GM12873 (cell line): ENCODE measurements at regions not wholly inside any gene's neighbourhood (a gene's known extent, or its start where the extent isn't known, plus 50 kb on each side); places are given as distances from the start of the nearest gene placed in this dataset.

ENCODE experiments used
- TF ChIP-seq, protein P1 (sequence below): IDR thresholded peaks from 2 replicates; pipeline ENCODE4 v1.5.1; 2012; ENCODE audit warnings: low read depth, mild to moderate bottlenecking, moderate library complexity, low read length, control low read depth; ENCODE audit not compliant: insufficient read depth; ENCODE audit errors: missing control alignments

DNA sequence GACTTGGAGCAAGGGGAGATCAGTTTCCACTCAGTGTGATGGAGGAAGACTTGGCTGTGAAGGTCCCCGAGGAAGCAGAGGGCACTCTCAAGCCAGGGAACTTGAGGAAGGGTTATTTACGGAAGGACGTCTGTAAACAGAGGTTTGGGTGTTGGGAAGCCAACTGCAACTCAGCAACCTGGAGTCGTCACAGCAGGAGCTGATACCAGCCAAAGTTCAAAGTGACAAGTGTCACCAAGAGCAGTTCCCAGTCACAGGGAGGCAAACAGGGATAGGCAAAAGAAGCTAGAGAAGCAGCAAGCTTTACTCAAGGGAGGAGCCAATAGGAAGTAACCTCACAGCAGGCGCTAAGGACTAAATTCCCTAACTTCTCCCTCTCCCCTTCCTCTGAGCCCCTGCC, 205.5 kb downstream of the EFNB2 start:
- TF ChIP-seq, protein P1, sequence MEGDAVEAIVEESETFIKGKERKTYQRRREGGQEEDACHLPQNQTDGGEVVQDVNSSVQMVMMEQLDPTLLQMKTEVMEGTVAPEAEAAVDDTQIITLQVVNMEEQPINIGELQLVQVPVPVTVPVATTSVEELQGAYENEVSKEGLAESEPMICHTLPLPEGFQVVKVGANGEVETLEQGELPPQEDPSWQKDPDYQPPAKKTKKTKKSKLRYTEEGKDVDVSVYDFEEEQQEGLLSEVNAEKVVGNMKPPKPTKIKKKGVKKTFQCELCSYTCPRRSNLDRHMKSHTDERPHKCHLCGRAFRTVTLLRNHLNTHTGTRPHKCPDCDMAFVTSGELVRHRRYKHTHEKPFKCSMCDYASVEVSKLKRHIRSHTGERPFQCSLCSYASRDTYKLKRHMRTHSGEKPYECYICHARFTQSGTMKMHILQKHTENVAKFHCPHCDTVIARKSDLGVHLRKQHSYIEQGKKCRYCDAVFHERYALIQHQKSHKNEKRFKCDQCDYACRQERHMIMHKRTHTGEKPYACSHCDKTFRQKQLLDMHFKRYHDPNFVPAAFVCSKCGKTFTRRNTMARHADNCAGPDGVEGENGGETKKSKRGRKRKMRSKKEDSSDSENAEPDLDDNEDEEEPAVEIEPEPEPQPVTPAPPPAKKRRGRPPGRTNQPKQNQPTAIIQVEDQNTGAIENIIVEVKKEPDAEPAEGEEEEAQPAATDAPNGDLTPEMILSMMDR, result no peak

DNA sequence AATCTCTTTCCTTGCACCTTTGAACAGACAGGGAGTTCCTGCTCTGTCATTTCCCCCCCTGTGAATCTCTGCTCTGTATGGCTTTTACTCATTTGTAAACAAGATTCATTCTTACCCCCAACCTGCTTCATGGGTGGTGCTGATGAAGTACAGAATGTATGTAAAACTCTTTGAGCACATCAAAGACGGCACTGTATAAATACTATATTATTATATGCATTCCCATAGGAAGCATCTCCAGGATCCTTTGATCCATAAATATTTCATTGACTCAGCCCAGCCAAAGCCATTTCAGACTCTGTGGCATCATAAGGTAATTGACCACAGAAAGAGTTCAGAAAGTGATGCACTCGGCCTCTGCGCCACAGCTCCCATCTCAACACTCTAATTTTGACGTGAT, 208.7 kb downstream of the EFNB2 start:
- TF ChIP-seq, protein P1, result no peak

DNA sequence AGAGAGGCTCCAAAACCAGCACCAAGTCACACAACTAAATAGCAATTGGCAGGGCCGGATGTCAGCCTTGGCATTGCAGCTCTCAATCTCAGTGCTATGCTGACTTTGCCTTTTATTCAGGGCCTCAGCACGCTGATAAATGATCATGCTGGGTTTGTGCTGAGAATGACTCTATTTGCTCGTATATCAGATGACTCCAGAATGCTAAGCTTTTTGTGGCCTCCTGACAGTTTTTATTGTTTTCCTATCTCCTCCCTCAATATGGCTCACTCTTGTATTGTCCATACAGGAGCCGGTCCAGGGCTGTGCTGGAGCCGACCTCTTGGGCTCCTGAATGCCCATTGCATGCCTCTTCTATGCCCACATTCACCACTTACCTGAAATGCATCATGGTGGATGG, 211.0 kb downstream of the EFNB2 start:
- TF ChIP-seq, protein P1, result no peak

DNA sequence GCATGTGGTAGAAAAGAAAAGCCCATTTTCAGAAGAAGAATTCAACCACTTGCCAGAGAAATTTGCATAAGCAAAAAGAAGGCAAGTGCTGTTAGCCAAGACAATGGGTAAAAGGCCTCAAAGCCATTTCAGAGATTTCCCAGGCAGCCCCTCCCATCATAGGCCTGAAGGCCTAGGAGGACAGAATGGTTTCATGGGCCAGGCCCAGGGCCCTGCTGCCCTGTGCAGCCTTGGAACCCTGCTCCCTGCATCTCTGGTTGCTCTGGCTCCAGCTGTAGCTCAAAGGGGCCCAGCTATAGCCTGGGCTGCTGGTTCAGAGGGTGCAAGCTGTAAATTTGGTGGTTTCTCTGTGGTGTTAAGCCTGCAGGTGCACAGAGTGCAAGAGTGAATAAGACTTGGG, 212.8 kb downstream of the EFNB2 start:
- TF ChIP-seq, protein P1, result no peak

DNA sequence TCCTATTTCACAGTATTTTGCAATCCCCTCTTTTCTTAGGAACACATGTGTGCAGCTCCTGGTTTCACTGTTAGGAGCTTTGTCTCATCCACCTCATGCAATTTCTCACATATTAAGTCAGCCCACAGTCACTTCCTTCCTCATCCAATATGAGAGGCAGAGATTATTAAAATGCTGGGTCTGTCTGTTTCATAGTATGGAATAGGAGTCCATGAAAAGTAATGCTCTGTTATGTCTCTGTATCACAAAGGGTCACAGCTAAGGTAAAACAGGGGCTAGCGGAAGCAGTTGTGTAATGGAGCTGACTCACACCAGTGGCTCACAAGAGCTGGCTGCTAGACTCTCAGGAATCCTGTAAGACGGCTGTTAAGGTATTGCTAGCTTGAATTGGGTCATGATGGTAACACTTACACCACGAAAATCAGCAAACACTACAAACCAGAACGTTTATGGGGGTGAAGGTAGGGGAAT, 216.5 kb downstream of the EFNB2 start:
- TF ChIP-seq, protein P1, result no peak

DNA sequence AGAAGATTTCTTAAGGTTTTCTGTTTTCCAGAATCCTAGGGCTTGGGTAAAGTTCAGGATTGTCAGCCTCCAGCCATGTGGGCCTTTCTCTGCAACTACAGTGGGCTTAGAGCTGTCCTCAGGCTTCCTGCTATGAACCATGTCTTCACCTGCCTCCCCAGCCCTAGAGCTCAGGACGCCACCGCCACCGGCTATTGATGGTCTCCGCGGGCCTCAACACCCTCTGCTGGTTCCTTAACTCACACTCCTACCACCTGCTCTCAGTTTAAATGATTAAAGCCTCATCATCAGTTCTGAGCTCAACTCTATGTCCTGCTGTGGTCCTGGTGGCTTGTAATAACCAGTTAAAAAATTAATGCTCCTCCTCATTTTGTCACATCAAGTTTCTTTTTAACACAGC, 221.0 kb downstream of the EFNB2 start:
- TF ChIP-seq, protein P1, result no peak

DNA sequence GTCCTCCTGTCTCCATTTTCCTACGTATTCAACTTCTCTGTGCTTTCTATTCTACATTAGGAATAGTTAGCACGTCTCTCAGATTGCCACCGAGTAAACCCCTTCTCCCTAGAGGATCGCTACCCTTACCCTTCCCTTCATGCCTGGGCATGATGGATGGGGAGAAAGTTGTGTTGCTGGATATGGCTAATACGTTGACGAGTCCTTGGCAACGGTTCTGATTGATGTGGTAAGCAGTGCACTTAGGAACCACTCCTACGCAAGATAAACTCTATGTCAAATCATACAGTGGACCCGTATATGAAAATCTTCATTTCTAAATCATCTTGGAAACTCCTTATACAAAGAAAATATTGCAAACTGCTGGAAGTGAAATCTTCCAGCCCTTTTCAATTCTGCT, 224.5 kb downstream of the EFNB2 start:
- TF ChIP-seq, protein P1, result no peak

DNA sequence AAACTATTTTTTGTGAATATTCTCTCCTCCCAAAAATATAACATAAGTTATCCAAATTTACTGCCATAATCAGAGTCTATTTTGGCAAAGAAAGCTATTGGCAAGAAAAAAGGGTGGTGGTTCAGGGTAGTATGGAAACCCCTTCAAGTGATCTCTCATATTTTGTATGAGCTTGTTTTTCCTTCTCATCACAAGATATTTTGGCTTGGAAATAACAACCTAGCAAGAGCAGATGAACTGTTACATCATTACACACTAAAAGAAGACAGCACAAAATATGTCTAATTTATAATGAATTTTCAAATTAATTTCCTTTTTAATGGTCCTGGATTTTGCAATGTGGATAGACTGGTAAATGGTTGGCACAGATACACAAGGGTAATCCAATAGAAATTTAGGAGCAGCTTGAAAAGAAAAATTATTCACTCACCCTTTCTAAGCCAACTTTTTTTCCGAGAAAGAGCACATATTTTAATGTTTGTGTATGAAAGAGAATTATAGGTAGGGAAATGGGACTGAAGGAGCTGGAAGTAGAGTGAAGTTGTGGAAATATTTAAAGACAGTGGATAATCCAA, 225.1 kb downstream of the EFNB2 start:
- TF ChIP-seq, protein P1, result no peak
